Keratinocyte (primary cell): ENCODE measurements at regions not wholly inside any gene's neighbourhood (a gene's known extent, or its start where the extent isn't known, plus 50 kb on each side); places are given as distances from the start of the nearest gene placed in this dataset.
"Not testable (repeated sequence)": the region's sequence is repeated elsewhere in the genome, so short reads cannot be mapped to it uniquely, and the experiment has no call there.

ENCODE experiments used
- EZH2 ChIP-seq: IDR thresholded peaks from one replicate; pipeline ENCODE4 v1.6.1; 2012; ENCODE audit warnings: inconsistent platforms, mild to moderate bottlenecking, low read length, moderate library complexity
- TF ChIP-seq, protein P1 (sequence below), 3 experiments: IDR thresholded peaks in 1 of 3; conservative IDR thresholded peaks in 1 of 3; optimal IDR thresholded peaks in 1 of 3; 2 replicates in 2 of 3; 3 replicates in 1 of 3; pipeline versions ENCODE3 to v1.5.1; 2011; ENCODE audit warnings: low read length in 3 of 3, mild to moderate bottlenecking in 3 of 3, moderate library complexity in 2 of 3, control low read depth in 1 of 3, inconsistent platforms in 1 of 3; ENCODE audit not compliant: insufficient read depth in 2 of 3; ENCODE audit errors: extremely low read depth in 1 of 3

DNA sequence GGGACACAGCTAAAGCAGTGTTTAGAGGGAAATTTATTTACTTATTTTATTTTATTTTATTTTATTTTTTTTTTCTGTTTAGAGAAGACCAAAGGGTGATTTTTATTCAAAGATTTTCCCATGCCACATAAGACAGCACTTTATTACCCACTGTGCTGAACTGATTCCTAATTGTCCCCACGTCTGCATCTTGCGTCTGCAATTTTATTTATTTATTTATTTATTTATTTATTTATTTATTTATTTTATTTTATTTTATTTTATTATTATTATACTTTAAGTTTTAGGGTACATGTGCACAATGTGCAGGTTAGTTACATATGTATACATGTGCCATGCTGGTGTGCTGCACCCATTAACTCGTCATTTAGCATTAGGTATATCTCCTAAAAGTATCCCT lies 269.7 kb upstream of the PKP2 start:
- TF ChIP-seq, protein P1, sequence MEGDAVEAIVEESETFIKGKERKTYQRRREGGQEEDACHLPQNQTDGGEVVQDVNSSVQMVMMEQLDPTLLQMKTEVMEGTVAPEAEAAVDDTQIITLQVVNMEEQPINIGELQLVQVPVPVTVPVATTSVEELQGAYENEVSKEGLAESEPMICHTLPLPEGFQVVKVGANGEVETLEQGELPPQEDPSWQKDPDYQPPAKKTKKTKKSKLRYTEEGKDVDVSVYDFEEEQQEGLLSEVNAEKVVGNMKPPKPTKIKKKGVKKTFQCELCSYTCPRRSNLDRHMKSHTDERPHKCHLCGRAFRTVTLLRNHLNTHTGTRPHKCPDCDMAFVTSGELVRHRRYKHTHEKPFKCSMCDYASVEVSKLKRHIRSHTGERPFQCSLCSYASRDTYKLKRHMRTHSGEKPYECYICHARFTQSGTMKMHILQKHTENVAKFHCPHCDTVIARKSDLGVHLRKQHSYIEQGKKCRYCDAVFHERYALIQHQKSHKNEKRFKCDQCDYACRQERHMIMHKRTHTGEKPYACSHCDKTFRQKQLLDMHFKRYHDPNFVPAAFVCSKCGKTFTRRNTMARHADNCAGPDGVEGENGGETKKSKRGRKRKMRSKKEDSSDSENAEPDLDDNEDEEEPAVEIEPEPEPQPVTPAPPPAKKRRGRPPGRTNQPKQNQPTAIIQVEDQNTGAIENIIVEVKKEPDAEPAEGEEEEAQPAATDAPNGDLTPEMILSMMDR (optimal IDR thresholded peaks at IDR 0.05 in 1 of 3, IDR thresholded peaks at IDR 0.05 in 1 of 3, conservative IDR thresholded peaks at IDR 0.05 in 1 of 3; ENCODE audit: extremely low read depth in 1 of 3, insufficient read depth in 2 of 3, low read length in 3 of 3): not testable (repeated sequence)
- not testable (repeated sequence) for TF ChIP-seq EZH2
